ENCODE measurements at regions not wholly inside any gene's neighbourhood (a gene's known extent, or its start where the extent isn't known, plus 50 kb on each side); places are given as distances from the start of the nearest gene placed in this dataset.

GRCh38 chr4:35246493-35246892, 997.8 kb downstream of the ARAP2 start:
- no peak for TF ChIP-seq POLR2A (IDR thresholded peaks at IDR 0.05)
- TF ChIP-seq, protein P1, sequence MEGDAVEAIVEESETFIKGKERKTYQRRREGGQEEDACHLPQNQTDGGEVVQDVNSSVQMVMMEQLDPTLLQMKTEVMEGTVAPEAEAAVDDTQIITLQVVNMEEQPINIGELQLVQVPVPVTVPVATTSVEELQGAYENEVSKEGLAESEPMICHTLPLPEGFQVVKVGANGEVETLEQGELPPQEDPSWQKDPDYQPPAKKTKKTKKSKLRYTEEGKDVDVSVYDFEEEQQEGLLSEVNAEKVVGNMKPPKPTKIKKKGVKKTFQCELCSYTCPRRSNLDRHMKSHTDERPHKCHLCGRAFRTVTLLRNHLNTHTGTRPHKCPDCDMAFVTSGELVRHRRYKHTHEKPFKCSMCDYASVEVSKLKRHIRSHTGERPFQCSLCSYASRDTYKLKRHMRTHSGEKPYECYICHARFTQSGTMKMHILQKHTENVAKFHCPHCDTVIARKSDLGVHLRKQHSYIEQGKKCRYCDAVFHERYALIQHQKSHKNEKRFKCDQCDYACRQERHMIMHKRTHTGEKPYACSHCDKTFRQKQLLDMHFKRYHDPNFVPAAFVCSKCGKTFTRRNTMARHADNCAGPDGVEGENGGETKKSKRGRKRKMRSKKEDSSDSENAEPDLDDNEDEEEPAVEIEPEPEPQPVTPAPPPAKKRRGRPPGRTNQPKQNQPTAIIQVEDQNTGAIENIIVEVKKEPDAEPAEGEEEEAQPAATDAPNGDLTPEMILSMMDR (IDR thresholded peaks at IDR 0.05) = no peak
- TF ChIP-seq POLR2AphosphoS5 (IDR thresholded peaks at IDR 0.05) = no peak
